B cell (primary cell): ENCODE measurements at regions not wholly inside any gene's neighbourhood (a gene's known extent, or its start where the extent isn't known, plus 50 kb on each side); places are given as distances from the start of the nearest gene placed in this dataset.
"Not testable (repeated sequence)": the region's sequence is repeated elsewhere in the genome, so short reads cannot be mapped to it uniquely, and the experiment has no call there.

Experiments
- ATAC-seq: fragments of 200-7000 bp; cut with Tn5 transposase; one replicate; pipeline ENCODE4 v1.10.0; 2021; ENCODE audit warnings: low read depth, mild to moderate bottlenecking, moderate number of reproducible peaks, moderate library complexity
- CTCF ChIA-PET: fragments of 350-600 bp; sonication (Branson Sonifier 250); formaldehyde crosslinking; loops from one replicate; lab custom pipeline; 2021; ENCODE audit warnings: antibody characterized with exemption, inconsistent platforms; lab: Charles Lee
- POLR2A ChIA-PET: fragments of 350-600 bp; sonication (Branson Sonifier 250); formaldehyde crosslinking; loops from one replicate; lab custom pipeline; 2021; ENCODE audit warnings: antibody characterized with exemption; lab: Charles Lee
- DNase-seq: peaks from one replicate; pipeline ENCODE4 v3.0.0; 2013
- H2AFZ ChIP-seq: 2 replicates; pipeline ENCODE4 v1.6.1; 2012; ENCODE audit warnings: mild to moderate bottlenecking, low read depth, low read length; ENCODE audit not compliant: insufficient read depth, poor library complexity, severe bottlenecking
- H3K27ac ChIP-seq, 2 donors: 1 replicate in 1 of 2; 2 replicates in 1 of 2; pipeline ENCODE4 v1.5.1; 2012 to 2013; ENCODE audit warnings: low read length in 2 of 2, mild to moderate bottlenecking in 2 of 2, moderate library complexity in 1 of 2
- H3K27me3 ChIP-seq, 4 experiments: fragments of 200-600 bp in 1 of 4; sonication (generic) in 1 of 4; replicated peaks in 1 of 4; 1 replicate in 2 of 4; 2 replicates in 2 of 4; pipeline versions ENCODE4 v1.6.1 to v1.7.0; 2013 to 2016; ENCODE audit warnings: low read length in 3 of 4, mild to moderate bottlenecking in 2 of 4, mixed read lengths in 1 of 4, moderate library complexity in 1 of 4; ENCODE audit not compliant: insufficient read depth in 4 of 4, control insufficient read depth in 3 of 4; ENCODE audit errors: control extremely low read depth in 1 of 4
- H3K36me3 ChIP-seq, 2 experiments: replicated peaks in 1 of 2; 1 replicate in 1 of 2; 2 replicates in 1 of 2; pipeline versions ENCODE4 v1.6.1 to v1.7.1; 2013; ENCODE audit warnings: low read length in 1 of 2; ENCODE audit not compliant: insufficient read depth in 2 of 2, control insufficient read depth in 1 of 2; ENCODE audit errors: control extremely low read depth in 1 of 2, extremely low read depth in 1 of 2
- H3K4me1 ChIP-seq, 2 donors: fragments of 200-600 bp in 1 of 2; sonication (generic) in 1 of 2; 1 replicate in 1 of 2; 2 replicates in 1 of 2; pipeline versions ENCODE4 v1.5.1 to v1.6.1; 2013 to 2017; ENCODE audit warnings: low read length in 2 of 2; ENCODE audit not compliant: control insufficient read depth in 2 of 2, insufficient read depth in 2 of 2
- H3K4me2 ChIP-seq: replicated peaks from 2 replicates; pipeline ENCODE3; 2012; ENCODE audit warnings: mild to moderate bottlenecking, low read depth, low read length; ENCODE audit not compliant: poor library complexity, severe bottlenecking
- H3K4me3 ChIP-seq, 5 experiments: fragments of 200-600 bp in 1 of 5; sonication (generic) in 1 of 5; 1 replicate in 3 of 5; 2 replicates in 2 of 5; pipeline versions ENCODE4 v1.5.1 to v1.7.0; 2011 to 2016; ENCODE audit warnings: low read length in 4 of 5, mild to moderate bottlenecking in 4 of 5, low read depth in 2 of 5, control low read depth in 1 of 5, moderate library complexity in 1 of 5; ENCODE audit not compliant: insufficient read depth in 1 of 5; ENCODE audit errors: control extremely low read depth in 1 of 5, extremely low read depth in 1 of 5
- H3K79me2 ChIP-seq: fragments of 200-600 bp; sonication (generic); one replicate; pipeline ENCODE4 v1.6.0; 2016; ENCODE audit warnings: low read length; ENCODE audit not compliant: control insufficient read depth, insufficient read depth
- H3K9ac ChIP-seq: fragments of 200-600 bp; sonication (generic); 2 replicates; pipeline ENCODE4 v1.6.1; 2017; ENCODE audit warnings: mild to moderate bottlenecking, low read length, moderate library complexity
- H3K9me3 ChIP-seq, 3 donors: one replicate each; pipeline versions ENCODE4 v1.6.1 to v1.7.1; 2013; ENCODE audit warnings: low read length in 2 of 3; ENCODE audit not compliant: control insufficient read depth in 2 of 3, insufficient read depth in 1 of 3; ENCODE audit errors: control extremely low read depth in 1 of 3
- H4K20me1 ChIP-seq: 2 replicates; pipeline ENCODE4 v1.6.0; 2012; ENCODE audit warnings: mild to moderate bottlenecking, low read length; ENCODE audit not compliant: insufficient read depth, control insufficient read depth, poor library complexity, severe bottlenecking
- H3K27ac Mint-ChIP-seq: one replicate; pipeline ENCODE4 v1.8.0; 2021; ENCODE audit warnings: mixed read lengths
- H3K27me3 Mint-ChIP-seq: one replicate; pipeline ENCODE4 v1.8.0; 2021; ENCODE audit warnings: mixed read lengths
- H3K4me1 Mint-ChIP-seq: one replicate; pipeline ENCODE4 v1.8.0; 2021; ENCODE audit warnings: mixed read lengths
- H3K4me3 Mint-ChIP-seq: one replicate; pipeline ENCODE4 v1.8.0; 2021; ENCODE audit warnings: mixed read lengths
- H3K9me3 Mint-ChIP-seq: one replicate; pipeline ENCODE4 v1.8.0; 2022; ENCODE audit warnings: mixed read lengths; ENCODE audit not compliant: insufficient read depth
- CTCF ChIP-seq: fragments of 200-600 bp; IDR thresholded peaks from one replicate; pipeline ENCODE4 v1.8.0; 2022; ENCODE audit warnings: antibody characterized with exemption, mild to moderate bottlenecking
- EZH2 ChIP-seq: IDR thresholded peaks from 2 replicates; pipeline ENCODE4 v1.6.1; 2012; ENCODE audit warnings: borderline replicate concordance, low read depth, mild to moderate bottlenecking, moderate library complexity, low read length; ENCODE audit not compliant: insufficient read depth, poor library complexity, severe bottlenecking
- WGBS: methylation state at CpG from one replicate; pipeline ENCODE4 v1.1.5; 2013; ENCODE audit warnings: missing lambda C conversion rate; ENCODE audit not compliant: insufficient coverage; 5-methylcytosine and 5-hydroxymethylcytosine counted together
- intact Hi-C: fragments of 100-400 bp; cut with micrococcal nuclease; formaldehyde crosslinking; loops from one replicate; pipeline ENCODE4 v1.10.0; 2022

DNA sequence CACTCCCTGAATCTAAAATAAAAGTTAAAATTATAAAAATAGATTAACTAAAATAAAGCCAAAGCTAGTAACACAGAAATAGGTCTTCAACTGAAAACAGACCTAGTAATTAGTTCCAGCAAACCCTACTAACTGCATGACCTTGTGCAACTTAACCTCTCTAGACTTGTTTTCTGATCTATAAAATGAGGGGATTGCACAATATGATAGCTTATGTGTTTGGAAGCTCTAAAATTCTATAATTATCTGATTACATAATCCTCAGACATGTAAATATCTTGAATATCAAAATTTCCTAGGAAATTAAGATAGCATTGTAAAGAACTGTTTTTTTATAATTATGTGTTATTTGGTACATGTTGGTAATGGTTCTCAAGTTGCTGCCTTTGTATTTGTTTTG, 144.1 kb upstream of the GRIP1 start:
- H3K27me3 Mint-ChIP-seq = peaks cover 8% of the 10 kb centered on the region
- H3K9me3 Mint-ChIP-seq = no peaks in the 10 kb centered on the region
- H3K9me3 ChIP-seq = peaks cover 0 to 1% (median 0%) of the 10 kb centered on the region in 3 donors
- no peaks in the 10 kb centered on the region for H4K20me1 ChIP-seq
- no peaks in the 10 kb centered on the region for H3K4me1 ChIP-seq
- H3K4me1 Mint-ChIP-seq = no peaks in the 10 kb centered on the region
- H3K4me2 ChIP-seq = no peak overlapping the region
- intact Hi-C loops = no loop called here
- ATAC-seq (no peak), DNase-seq (no peak)
- H3K4me3 Mint-ChIP-seq = no peak overlapping the region
- no peak overlapping the region for H3K9ac ChIP-seq
- no peak overlapping the region for H2AFZ ChIP-seq
- ChIA-PET POLR2A (no interaction called here), CTCF (no interaction called here)
- no peaks in the 10 kb centered on the region for H3K36me3 ChIP-seq
- TF ChIP-seq CTCF (no peak), EZH2 (no peak)
- H3K79me2 ChIP-seq = no peaks in the 10 kb centered on the region
- no peak overlapping the region for H3K27ac ChIP-seq
- H3K27ac Mint-ChIP-seq = no peak overlapping the region
- no peaks in the 10 kb centered on the region for H3K27me3 ChIP-seq
- no peak overlapping the region for H3K4me3 ChIP-seq

GRCh38 chr12:66823857-66824570, 145.1 kb upstream of the GRIP1 start:
- H3K4me2 ChIP-seq = no peak overlapping the region
- 100% methylated on average over 1 of the region's 5 CpGs for WGBS
- CTCF ChIA-PET = no interaction called here
- no peak overlapping the region for H3K9ac ChIP-seq
- POLR2A ChIA-PET = no interaction called here
- no peak for ATAC-seq
- no peaks in the 10 kb centered on the region for H4K20me1 ChIP-seq
- intact Hi-C loops = no loop called here
- Mint-ChIP-seq H3K4me1 (no peaks in the 10 kb centered on the region), H3K4me3 (no peak overlapping the region), H3K9me3 (no peaks in the 10 kb centered on the region), H3K27me3 (peaks cover 5% of the 10 kb centered on the region), H3K27ac (no peak overlapping the region)
- H2AFZ ChIP-seq = no peak overlapping the region
- no peak for TF ChIP-seq EZH2
- no peak for TF ChIP-seq CTCF
- H3K4me3 ChIP-seq = no peak overlapping the region
- no peak for DNase-seq
- H3K27me3 ChIP-seq = no peaks in the 10 kb centered on the region
- no peak overlapping the region for H3K27ac ChIP-seq
- no peaks in the 10 kb centered on the region for H3K79me2 ChIP-seq
- no peaks in the 10 kb centered on the region for H3K4me1 ChIP-seq
- peaks cover 0 to 1% (median 0%) of the 10 kb centered on the region in 3 donors for H3K9me3 ChIP-seq
- H3K36me3 ChIP-seq = no peaks in the 10 kb centered on the region

DNA sequence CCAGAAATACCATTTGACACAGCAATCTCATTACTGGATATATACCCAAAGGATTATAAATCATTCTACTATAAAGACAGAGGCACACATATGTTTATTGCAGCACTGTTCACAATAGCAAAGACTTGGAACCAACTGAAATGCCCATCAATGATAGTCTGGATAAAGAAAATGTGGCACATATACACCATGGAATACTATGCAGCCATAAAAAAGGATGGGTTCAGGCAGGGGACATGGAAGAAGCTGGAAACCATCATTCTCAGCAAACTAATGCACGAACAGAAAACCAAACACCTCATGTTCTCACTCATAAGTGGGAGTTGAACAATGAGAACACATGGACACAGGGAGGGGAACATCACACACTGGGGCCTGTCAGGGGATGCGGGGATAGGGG, 147.0 kb upstream of the GRIP1 start:
- H3K27ac ChIP-seq, H3K4me3 ChIP-seq, DNase-seq, H3K9me3 ChIP-seq, H3K4me2 ChIP-seq, ATAC-seq, H3K27me3 ChIP-seq, H3K79me2 ChIP-seq, H3K36me3 ChIP-seq, H3K4me3 Mint-ChIP-seq, H4K20me1 ChIP-seq, intact Hi-C loops, H3K27ac Mint-ChIP-seq, H2AFZ ChIP-seq, POLR2A ChIA-PET, H3K27me3 Mint-ChIP-seq, H3K4me1 ChIP-seq, H3K9me3 Mint-ChIP-seq, H3K4me1 Mint-ChIP-seq, CTCF ChIA-PET, H3K9ac ChIP-seq: not testable (repeated sequence)
- no CpG with 5 or more reads among the region's 2 CpGs for WGBS
